Panc1 (cell line): ENCODE measurements at regions not wholly inside any gene's neighbourhood (a gene's known extent, or its start where the extent isn't known, plus 50 kb on each side); places are given as distances from the start of the nearest gene placed in this dataset.

ENCODE experiments used
- ATAC-seq: fragments of 200-7000 bp; cut with Tn5 transposase; 2 replicates; pipeline ENCODE4 v1.9.1; 2020; ENCODE audit warnings: mild to moderate bottlenecking, moderate library complexity
- BruUV-seq: library from RNA; stranded (reverse); fragments of 400-500 nt; replicated peaks from 2 replicates; lab custom pipeline; 2021; lab: Mats Ljungman, UMichigan
- CTCF ChIA-PET: fragments of 300-600 bp; sonication (Branson Sonifier 250); formaldehyde crosslinking; loops from one replicate; lab custom pipeline; 2022; ENCODE audit warnings: antibody characterized with exemption; lab: Charles Lee
- POLR2A ChIA-PET: fragments of 300-600 bp; sonication (Branson Sonifier 250); formaldehyde crosslinking; loops from one replicate; lab custom pipeline; 2022; ENCODE audit warnings: antibody characterized with exemption; lab: Charles Lee
- DNase-seq: peaks from one replicate; pipeline ENCODE4 v3.0.0-alpha.2; 2010; ENCODE audit warnings: low read depth, low spot score
- H3K27ac ChIP-seq: 2 replicates; pipeline ENCODE4 v1.5.1; 2011; ENCODE audit warnings: mild to moderate bottlenecking, low read length, inconsistent platforms
- H3K27me3 ChIP-seq: fragments of 200-500 bp; sonication (Bioruptor generic); 2 replicates; pipeline ENCODE4 v1.6.0; 2014; ENCODE audit warnings: low read length, inconsistent platforms; ENCODE audit not compliant: control insufficient read depth, insufficient read depth
- H3K36me3 ChIP-seq: fragments of 200-500 bp; sonication (Bioruptor generic); 2 replicates; pipeline ENCODE4 v1.5.1; 2014; ENCODE audit warnings: inconsistent platforms, mild to moderate bottlenecking, low read length, moderate library complexity; ENCODE audit not compliant: control insufficient read depth, insufficient read depth
- H3K4me1 ChIP-seq: 2 replicates; pipeline ENCODE4 v1.5.1; 2011; ENCODE audit warnings: inconsistent platforms, mild to moderate bottlenecking, low read length, moderate library complexity; ENCODE audit not compliant: control insufficient read depth, insufficient read depth
- H3K4me3 ChIP-seq, 2 experiments: 2 replicates each; pipeline ENCODE4 v1.5.1; 2011 to 2012; ENCODE audit warnings: low read depth in 2 of 2, low read length in 2 of 2, mild to moderate bottlenecking in 2 of 2, inconsistent platforms in 1 of 2, moderate library complexity in 1 of 2
- H3K9me3 ChIP-seq: fragments of 200-500 bp; sonication (Bioruptor generic); 2 replicates; pipeline ENCODE4 v1.5.1; 2014; ENCODE audit warnings: low read depth, mild to moderate bottlenecking, inconsistent platforms, low read length, moderate library complexity; ENCODE audit not compliant: control insufficient read depth, insufficient read depth
- POLR2AphosphoS5 ChIP-seq: IDR thresholded peaks from 2 replicates; pipeline ENCODE4 v1.6.1; 2012; ENCODE audit warnings: mild to moderate bottlenecking, low read depth, low read length, moderate library complexity
- SIN3A ChIP-seq: IDR thresholded peaks from 2 replicates; pipeline ENCODE4 v1.6.1; 2012; ENCODE audit warnings: low read depth, mild to moderate bottlenecking, low read length, moderate library complexity, borderline replicate concordance; ENCODE audit not compliant: insufficient read depth
- TCF7L2 ChIP-seq: IDR thresholded peaks from 2 replicates; pipeline ENCODE4 v1.6.1; 2011; ENCODE audit warnings: mild to moderate bottlenecking, low read depth, low read length, inconsistent platforms
- in situ Hi-C: cut with HindIII; loops from 2 replicates; pipeline ENCODE4 v1.10.0; 2016; ENCODE audit warnings: low sequenced_read_pairs, low pct_unique_long_range_greater_than_20kb
- intact Hi-C: fragments of 100-400 bp; cut with micrococcal nuclease; formaldehyde crosslinking; loops from one replicate; pipeline ENCODE4 v1.10.0; 2022; ENCODE audit not compliant: unreplicated experiment
- TF ChIP-seq, protein P1 (sequence below): fragments of 450-650 bp; IDR thresholded peaks from 2 replicates; pipeline ENCODE4 v1.5.1; 2017; ENCODE audit warnings: mild to moderate bottlenecking
- TF ChIP-seq, protein P2 (sequence below), 2 experiments: IDR thresholded peaks; 2 replicates each; pipeline ENCODE4 v1.6.1; 2011 to 2012; ENCODE audit warnings: low read depth in 2 of 2, control low read depth in 1 of 2, low read length in 1 of 2, mild to moderate bottlenecking in 1 of 2, moderate library complexity in 1 of 2; ENCODE audit not compliant: insufficient read depth in 1 of 2

DNA sequence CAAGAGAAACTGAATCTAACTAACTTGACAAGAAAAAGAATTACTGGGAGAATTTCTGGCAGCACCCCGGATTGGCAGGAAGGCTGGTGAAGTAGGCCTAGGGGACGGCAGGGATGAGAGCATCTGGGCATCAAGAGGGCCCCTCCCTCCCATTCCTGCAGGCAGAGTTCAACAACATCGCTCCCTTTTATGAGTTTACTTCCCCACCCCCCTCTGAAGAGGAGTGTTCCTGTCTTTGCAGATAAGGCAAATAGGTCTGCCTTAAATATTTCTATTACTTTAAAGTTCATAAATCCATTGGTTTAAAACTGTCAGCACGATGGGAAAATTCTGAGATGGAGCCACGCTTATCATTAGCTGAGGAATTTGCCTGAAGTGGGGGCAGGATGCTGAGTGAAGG lies 168.7 kb downstream of the TBX5 start:
- ATAC-seq (no peak), DNase-seq (no peak)
- BruUV-seq: no TSS peak
- Histone ChIP-seq H3K27me3 (peaks cover 3% of the 10 kb centered on the region; the same call in 1 of the 2 replicates), H3K27ac (no peak overlapping the region), H3K4me1 (no peaks in the 10 kb centered on the region), H3K4me3 (no peak overlapping the region), H3K9me3 (no peaks in the 10 kb centered on the region), H3K36me3 (no peaks in the 10 kb centered on the region)
- in situ Hi-C loops (no loop called here), intact Hi-C loops (no loop called here)
- TF ChIP-seq, protein P1, sequence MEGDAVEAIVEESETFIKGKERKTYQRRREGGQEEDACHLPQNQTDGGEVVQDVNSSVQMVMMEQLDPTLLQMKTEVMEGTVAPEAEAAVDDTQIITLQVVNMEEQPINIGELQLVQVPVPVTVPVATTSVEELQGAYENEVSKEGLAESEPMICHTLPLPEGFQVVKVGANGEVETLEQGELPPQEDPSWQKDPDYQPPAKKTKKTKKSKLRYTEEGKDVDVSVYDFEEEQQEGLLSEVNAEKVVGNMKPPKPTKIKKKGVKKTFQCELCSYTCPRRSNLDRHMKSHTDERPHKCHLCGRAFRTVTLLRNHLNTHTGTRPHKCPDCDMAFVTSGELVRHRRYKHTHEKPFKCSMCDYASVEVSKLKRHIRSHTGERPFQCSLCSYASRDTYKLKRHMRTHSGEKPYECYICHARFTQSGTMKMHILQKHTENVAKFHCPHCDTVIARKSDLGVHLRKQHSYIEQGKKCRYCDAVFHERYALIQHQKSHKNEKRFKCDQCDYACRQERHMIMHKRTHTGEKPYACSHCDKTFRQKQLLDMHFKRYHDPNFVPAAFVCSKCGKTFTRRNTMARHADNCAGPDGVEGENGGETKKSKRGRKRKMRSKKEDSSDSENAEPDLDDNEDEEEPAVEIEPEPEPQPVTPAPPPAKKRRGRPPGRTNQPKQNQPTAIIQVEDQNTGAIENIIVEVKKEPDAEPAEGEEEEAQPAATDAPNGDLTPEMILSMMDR: no peak
- TF ChIP-seq, protein P2, sequence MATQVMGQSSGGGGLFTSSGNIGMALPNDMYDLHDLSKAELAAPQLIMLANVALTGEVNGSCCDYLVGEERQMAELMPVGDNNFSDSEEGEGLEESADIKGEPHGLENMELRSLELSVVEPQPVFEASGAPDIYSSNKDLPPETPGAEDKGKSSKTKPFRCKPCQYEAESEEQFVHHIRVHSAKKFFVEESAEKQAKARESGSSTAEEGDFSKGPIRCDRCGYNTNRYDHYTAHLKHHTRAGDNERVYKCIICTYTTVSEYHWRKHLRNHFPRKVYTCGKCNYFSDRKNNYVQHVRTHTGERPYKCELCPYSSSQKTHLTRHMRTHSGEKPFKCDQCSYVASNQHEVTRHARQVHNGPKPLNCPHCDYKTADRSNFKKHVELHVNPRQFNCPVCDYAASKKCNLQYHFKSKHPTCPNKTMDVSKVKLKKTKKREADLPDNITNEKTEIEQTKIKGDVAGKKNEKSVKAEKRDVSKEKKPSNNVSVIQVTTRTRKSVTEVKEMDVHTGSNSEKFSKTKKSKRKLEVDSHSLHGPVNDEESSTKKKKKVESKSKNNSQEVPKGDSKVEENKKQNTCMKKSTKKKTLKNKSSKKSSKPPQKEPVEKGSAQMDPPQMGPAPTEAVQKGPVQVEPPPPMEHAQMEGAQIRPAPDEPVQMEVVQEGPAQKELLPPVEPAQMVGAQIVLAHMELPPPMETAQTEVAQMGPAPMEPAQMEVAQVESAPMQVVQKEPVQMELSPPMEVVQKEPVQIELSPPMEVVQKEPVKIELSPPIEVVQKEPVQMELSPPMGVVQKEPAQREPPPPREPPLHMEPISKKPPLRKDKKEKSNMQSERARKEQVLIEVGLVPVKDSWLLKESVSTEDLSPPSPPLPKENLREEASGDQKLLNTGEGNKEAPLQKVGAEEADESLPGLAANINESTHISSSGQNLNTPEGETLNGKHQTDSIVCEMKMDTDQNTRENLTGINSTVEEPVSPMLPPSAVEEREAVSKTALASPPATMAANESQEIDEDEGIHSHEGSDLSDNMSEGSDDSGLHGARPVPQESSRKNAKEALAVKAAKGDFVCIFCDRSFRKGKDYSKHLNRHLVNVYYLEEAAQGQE (IDR thresholded peaks at IDR 0.05; ENCODE audit: insufficient read depth in 1 of 2, low read depth in 2 of 2, low read length in 1 of 2): no peak
- TF ChIP-seq SIN3A (no peak), TCF7L2 (no peak), POLR2AphosphoS5 (no peak)
- CTCF ChIA-PET: no interaction called here
- POLR2A ChIA-PET: no interaction called here

DNA sequence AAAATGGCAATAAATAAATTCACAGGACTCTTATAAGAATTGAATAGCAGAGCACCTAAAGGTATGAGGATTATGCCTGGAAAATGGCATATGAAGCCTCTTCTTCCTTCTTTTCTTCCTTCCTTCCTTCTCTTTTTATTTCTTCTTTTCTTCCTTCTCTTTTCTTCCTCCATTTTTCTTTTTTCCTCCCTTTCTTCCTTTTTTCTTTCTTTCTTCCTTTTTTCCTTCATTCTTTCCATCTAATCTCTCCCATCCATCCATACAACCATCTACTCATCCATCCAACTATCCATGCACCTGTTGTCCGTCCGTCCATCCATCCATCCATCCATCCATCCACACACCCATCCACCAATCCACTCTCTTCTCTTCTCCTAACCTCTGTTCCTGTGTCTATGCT lies 173.8 kb downstream of the TBX5 start:
- ATAC-seq (no peak), DNase-seq (no peak)
- Histone ChIP-seq H3K27me3 (no peaks in the 10 kb centered on the region), H3K4me3 (no peak overlapping the region), H3K27ac (no peak overlapping the region), H3K36me3 (no peaks in the 10 kb centered on the region), H3K4me1 (no peaks in the 10 kb centered on the region), H3K9me3 (no peaks in the 10 kb centered on the region)
- TF ChIP-seq TCF7L2 (no peak), SIN3A (no peak), POLR2AphosphoS5 (no peak)
- TF ChIP-seq, protein P2 (IDR thresholded peaks at IDR 0.05; ENCODE audit: insufficient read depth in 1 of 2, low read depth in 2 of 2, low read length in 1 of 2): no peak
- TF ChIP-seq, protein P1: no peak
- ChIA-PET POLR2A (no interaction called here), CTCF (no interaction called here)
- BruUV-seq: no TSS peak
- intact Hi-C loops (no loop called here), in situ Hi-C loops (no loop called here)
